ENCODE measurements at regions not wholly inside any gene's neighbourhood (a gene's known extent, or its start where the extent isn't known, plus 50 kb on each side); places are given as distances from the start of the nearest gene placed in this dataset.

DNA sequence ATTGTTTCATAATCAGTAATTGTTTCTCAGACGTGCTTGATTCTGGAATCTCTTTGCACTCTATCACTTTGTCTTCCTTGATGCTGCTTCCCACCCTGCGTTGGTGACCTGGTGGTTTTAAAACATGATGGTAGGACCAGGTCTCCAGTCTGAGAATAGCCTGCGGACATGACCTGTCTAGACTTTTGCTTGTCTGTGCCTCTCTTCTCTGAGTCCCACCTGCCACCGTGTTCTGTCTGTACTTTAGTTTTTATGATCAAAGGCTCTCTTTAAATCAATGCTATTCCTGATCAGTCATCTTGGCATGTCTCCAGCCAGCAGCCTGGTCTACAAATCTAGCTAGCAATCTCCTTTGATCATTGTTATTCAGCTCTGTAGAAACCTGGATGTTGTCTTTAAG, 933.9 kb downstream of the DIAPH3 start:
- Histone ChIP-seq H2BK20ac (ENCODE audit: low read depth, low read length, poor library complexity, severe bottlenecking) (no peak overlapping the region), H2BK15ac (ENCODE audit: low read depth, low read length) (no peak overlapping the region), H3K27me3 (ENCODE audit: insufficient read depth, low read length) (no peaks in the 10 kb centered on the region), H3K27ac (ENCODE audit: insufficient read length, low read depth, low read length) (no peak overlapping the region), H3K79me2 (ENCODE audit: insufficient read depth, low read length) (no peaks in the 10 kb centered on the region), H3T11ph (ENCODE audit: low read length) (no peak overlapping the region), H3K56ac (ENCODE audit: insufficient read length, low read depth, low read length) (no peak overlapping the region), H4K5ac (ENCODE audit: insufficient read length, low read depth, low read length) (no peak overlapping the region), H4K8ac (replicated peaks; ENCODE audit: insufficient read length, low read depth, low read length) (no peak overlapping the region), H3K9ac (ENCODE audit: extremely low read depth, insufficient read length, low read length) (no peak overlapping the region), H3K23me2 (ENCODE audit: insufficient read length, low read depth, low read length, poor library complexity, severe bottlenecking) (no peaks in the 10 kb centered on the region), H2BK120ac (ENCODE audit: low read depth, low read length, poor library complexity, severe bottlenecking) (no peak overlapping the region), H2AK5ac (ENCODE audit: insufficient read length, low read length) (no peak overlapping the region), H4K20me1 (ENCODE audit: control insufficient read depth, insufficient read depth, insufficient read length) (no peaks in the 10 kb centered on the region), H3K14ac (ENCODE audit: insufficient read depth, low read length) (no peak overlapping the region), H3K4me2 (ENCODE audit: insufficient read depth, insufficient read length, low read length) (no peak overlapping the region), H3K4me1 (ENCODE audit: insufficient read depth, low read length) (no peaks in the 10 kb centered on the region; the same call in 1 of the 2 replicates), H3K23ac (ENCODE audit: insufficient read length, low read depth, low read length) (no peak overlapping the region), H2AFZ (ENCODE audit: low read length) (no peak overlapping the region), H3K9me3 (ENCODE audit: control insufficient read depth, low read depth, low read length) (no peaks in the 10 kb centered on the region), H2BK5ac (ENCODE audit: insufficient read length, low read length) (no peak overlapping the region), H3K79me1 (ENCODE audit: insufficient read depth, low read depth, low read length, poor library complexity, severe bottlenecking) (no peaks in the 10 kb centered on the region), H3K4ac (ENCODE audit: low read depth, low read length) (no peak overlapping the region), H4K91ac (ENCODE audit: insufficient read length, low read depth, low read length) (no peak overlapping the region), H3K18ac (ENCODE audit: insufficient read length, low read depth, low read length) (no peak overlapping the region), H2BK12ac (ENCODE audit: insufficient read length, low read depth, low read length) (no peak overlapping the region)
- no peaks in the 10 kb centered on the region for H3K9me3 Mint-ChIP-seq
- no peak for DNase-seq
- H3K4me3 Mint-ChIP-seq = no peak overlapping the region
- TF ChIP-seq, protein P1, sequence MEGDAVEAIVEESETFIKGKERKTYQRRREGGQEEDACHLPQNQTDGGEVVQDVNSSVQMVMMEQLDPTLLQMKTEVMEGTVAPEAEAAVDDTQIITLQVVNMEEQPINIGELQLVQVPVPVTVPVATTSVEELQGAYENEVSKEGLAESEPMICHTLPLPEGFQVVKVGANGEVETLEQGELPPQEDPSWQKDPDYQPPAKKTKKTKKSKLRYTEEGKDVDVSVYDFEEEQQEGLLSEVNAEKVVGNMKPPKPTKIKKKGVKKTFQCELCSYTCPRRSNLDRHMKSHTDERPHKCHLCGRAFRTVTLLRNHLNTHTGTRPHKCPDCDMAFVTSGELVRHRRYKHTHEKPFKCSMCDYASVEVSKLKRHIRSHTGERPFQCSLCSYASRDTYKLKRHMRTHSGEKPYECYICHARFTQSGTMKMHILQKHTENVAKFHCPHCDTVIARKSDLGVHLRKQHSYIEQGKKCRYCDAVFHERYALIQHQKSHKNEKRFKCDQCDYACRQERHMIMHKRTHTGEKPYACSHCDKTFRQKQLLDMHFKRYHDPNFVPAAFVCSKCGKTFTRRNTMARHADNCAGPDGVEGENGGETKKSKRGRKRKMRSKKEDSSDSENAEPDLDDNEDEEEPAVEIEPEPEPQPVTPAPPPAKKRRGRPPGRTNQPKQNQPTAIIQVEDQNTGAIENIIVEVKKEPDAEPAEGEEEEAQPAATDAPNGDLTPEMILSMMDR (conservative IDR thresholded peaks at IDR 0.05) = no peak
- H3K4me1 Mint-ChIP-seq = peaks cover 3 to 10% of the 10 kb centered on the region in 2 experiments; a peak in 3 of 4 replicates
- no peak overlapping the region; a peak in 1 of 7 replicates for H3K27ac Mint-ChIP-seq
- no peaks in the 10 kb centered on the region for H3K27me3 Mint-ChIP-seq (ENCODE audit: low read depth)
- WGBS (ENCODE audit: extremely low coverage, insufficient read length, low lambda C conversion rate) = no CpG with 5 or more reads among the region's 4 CpGs
- H3K36me3 Mint-ChIP-seq (ENCODE audit: insufficient read depth in 1 of 3, low read depth in 3 of 3) = no peaks in the 10 kb centered on the region
